ENCODE measurements at regions not wholly inside any gene's neighbourhood (a gene's known extent, or its start where the extent isn't known, plus 50 kb on each side); places are given as distances from the start of the nearest gene placed in this dataset.

GRCh38 chr21:33977721-33978369 is 62.2 kb upstream of the ATP5PO start:
- DNase-seq (ENCODE audit: extremely low spot score, unreplicated experiment) = no peak
- Mint-ChIP-seq H3K9me3 (peaks cover 11% of the 10 kb centered on the region), H3K27ac (no peak overlapping the region), H3K4me3 (no peak overlapping the region), H3K27me3 (no peaks in the 10 kb centered on the region), H3K4me1 (ENCODE audit: unreplicated experiment) (peaks cover 25% of the 10 kb centered on the region), H3K36me3 (no peaks in the 10 kb centered on the region)
- TF ChIP-seq CTCF (conservative IDR thresholded peaks at IDR 0.05) = no peak

GRCh38 chr21:33977017-33977720 is 61.6 kb upstream of the ATP5PO start:
- DNase-seq (ENCODE audit: extremely low spot score, unreplicated experiment) = no peak
- no peaks in the 10 kb centered on the region for H3K36me3 Mint-ChIP-seq
- peak overlapping the region; percentile 62 for H3K4me3 Mint-ChIP-seq
- peak overlapping the region; percentile 92 for H3K27ac Mint-ChIP-seq
- TF ChIP-seq CTCF (conservative IDR thresholded peaks at IDR 0.05) = no peak
- peaks cover 25% of the 10 kb centered on the region for H3K4me1 Mint-ChIP-seq (ENCODE audit: unreplicated experiment)
- peaks cover 11% of the 10 kb centered on the region for H3K9me3 Mint-ChIP-seq
- H3K27me3 Mint-ChIP-seq = no peaks in the 10 kb centered on the region

- TF ChIP-seq CTCF (conservative IDR thresholded peaks at IDR 0.05) = no peak
- Mint-ChIP-seq H3K36me3 (peaks cover 3% of the 10 kb centered on the region), H3K4me3 (peak overlapping the region; percentile 62), H3K4me1 (ENCODE audit: unreplicated experiment) (peaks cover 31% of the 10 kb centered on the region), H3K9me3 (peaks cover 11% of the 10 kb centered on the region), H3K27me3 (no peaks in the 10 kb centered on the region), H3K27ac (peak overlapping the region; percentile 92)
- no peak for DNase-seq (ENCODE audit: extremely low spot score, unreplicated experiment)
Observed at GRCh38 chr21:33976082-33977016, 60.7 kb upstream of the ATP5PO start.

GRCh38 chr21:33975548-33976081 is 60.0 kb upstream of the ATP5PO start:
- Mint-ChIP-seq H3K4me3 (peak overlapping the region; percentile 62), H3K36me3 (peaks cover 3% of the 10 kb centered on the region), H3K27ac (peak overlapping the region; percentile 92), H3K27me3 (no peaks in the 10 kb centered on the region), H3K9me3 (peaks cover 4% of the 10 kb centered on the region), H3K4me1 (ENCODE audit: unreplicated experiment) (peaks cover 31% of the 10 kb centered on the region)
- no peak for TF ChIP-seq CTCF (conservative IDR thresholded peaks at IDR 0.05)
- DNase-seq (ENCODE audit: extremely low spot score, unreplicated experiment) = no peak
